KBM-7 (cell line): ENCODE measurements at regions not wholly inside any gene's neighbourhood (a gene's known extent, or its start where the extent isn't known, plus 50 kb on each side); places are given as distances from the start of the nearest gene placed in this dataset.

Experiments
- DNase-seq: peaks from one replicate; pipeline ENCODE4 v3.0.0-alpha.2; 2015
- in situ Hi-C: fragments of 300-500 bp; cut with MboI; formaldehyde crosslinking; loops from 2 replicates; pipeline ENCODE4 v1.14.3; 2020; ENCODE audit warnings: low sequenced_read_pairs, low pct_unique_long_range_greater_than_20kb, mixed read lengths

DNA sequence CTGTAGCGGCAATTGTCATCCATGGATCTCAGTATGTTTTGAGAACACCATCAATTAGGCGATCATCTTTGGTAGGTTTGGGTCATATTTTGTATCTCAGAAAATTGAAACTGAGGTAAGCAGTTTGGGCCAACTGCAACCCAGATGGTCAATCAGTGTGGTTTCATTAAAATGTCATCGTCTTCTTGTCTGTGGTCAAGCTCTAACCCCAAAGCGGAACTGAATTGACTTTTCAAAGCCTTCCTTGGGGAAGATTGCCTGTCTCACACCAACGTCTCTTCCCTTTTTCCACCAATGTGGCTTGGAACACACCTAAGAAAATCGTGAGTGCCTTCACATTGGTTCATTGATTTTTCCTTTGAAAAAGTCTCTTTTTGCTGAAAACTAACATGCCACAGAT lies 56.3 kb upstream of the UBAC2 start:
- peak; percentile 87 for DNase-seq
- in situ Hi-C loops = no loop called here

DNA sequence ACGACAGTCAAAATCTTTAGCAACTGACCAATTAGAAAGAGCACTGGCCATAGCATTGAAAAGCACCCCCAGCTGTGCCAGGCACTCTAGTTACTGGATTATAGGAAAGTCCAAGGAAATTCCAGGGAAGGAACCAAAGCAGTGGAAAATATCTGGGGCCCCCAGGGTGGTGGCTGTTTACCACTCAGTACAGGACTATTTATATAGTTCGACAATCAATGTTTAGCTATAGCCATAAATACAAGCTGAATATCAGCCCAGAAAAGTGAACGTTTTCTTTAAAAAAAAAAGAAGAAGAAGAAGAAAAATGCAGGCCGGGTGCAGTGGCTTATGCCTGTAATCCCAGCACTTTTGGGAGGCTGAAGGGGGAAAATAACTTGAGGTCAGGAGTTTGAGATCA lies 55.2 kb upstream of the UBAC2 start:
- in situ Hi-C loops = no loop called here
- DNase-seq = no peak

DNA sequence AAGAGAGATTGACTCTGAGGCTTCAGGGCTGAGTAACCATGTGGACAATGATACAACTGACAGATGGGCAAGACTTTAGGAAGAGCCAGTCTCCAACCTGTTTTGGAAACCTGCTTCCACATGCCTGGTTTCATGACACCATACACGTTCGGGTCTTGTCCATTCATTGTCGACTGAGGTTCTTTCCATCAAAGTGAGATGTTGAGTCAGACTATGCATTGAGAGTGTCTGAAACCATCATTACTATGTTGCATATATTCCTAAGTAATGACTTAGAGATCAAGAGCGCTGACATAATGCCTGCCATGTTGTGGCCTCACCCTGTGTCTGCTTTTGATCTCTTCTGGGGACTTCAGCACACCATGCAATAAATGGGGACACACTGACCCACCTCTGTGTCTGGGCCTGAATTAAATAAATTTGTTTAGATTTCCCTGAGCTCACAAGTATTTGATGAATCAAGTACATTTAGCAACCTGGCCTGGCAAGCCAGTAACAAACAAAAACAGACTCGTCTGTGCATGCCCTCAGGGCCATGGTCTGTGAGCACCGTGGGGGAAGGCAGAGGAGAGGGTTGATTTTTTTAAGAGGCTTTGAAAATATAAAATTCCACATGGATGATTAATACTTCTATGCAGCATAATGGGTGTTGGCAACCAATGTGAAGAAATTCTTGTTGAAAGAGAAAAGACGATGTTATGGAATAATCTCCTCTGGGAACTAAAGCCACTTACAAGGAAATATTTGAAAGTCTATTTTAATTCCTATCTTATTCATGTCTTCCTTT lies 49.9 kb upstream of the UBAC2 start:
- DNase-seq = peak; percentile 23
- in situ Hi-C loops = no loop called here
